K562 (cell line): ENCODE measurements at regions not wholly inside any gene's neighbourhood (a gene's known extent, or its start where the extent isn't known, plus 50 kb on each side); places are given as distances from the start of the nearest gene placed in this dataset.

Experiments used
- CHD2 ChIP-seq: IDR thresholded peaks from 2 replicates; pipeline ENCODE4 v1.6.1; 2011; ENCODE audit warnings: low read depth, low read length
- COPS2 ChIP-seq: fragments of 450-650 bp; conservative IDR thresholded peaks from 2 replicates; pipeline ENCODE4 v1.6.1; 2016; ENCODE audit warnings: mild to moderate bottlenecking, moderate library complexity
- CREB1 ChIP-seq, 2 experiments: sonication (generic) in 1 of 2; formaldehyde crosslinking in 1 of 2; IDR thresholded peaks; 2 replicates each; pipeline versions ENCODE4 v1.6.1 to v1.8.0; 2012 to 2022; ENCODE audit warnings: inconsistent platforms in 1 of 2, mild to moderate bottlenecking in 1 of 2, missing genetic modification reagents in 1 of 2, moderate library complexity in 1 of 2
- ELF4 ChIP-seq: fragments of 450-650 bp; formaldehyde crosslinking; IDR thresholded peaks from 2 replicates; pipeline ENCODE4 v1.4.0; 2022; ENCODE audit warnings: missing genetic modification characterization
- NFE2 ChIP-seq: IDR thresholded peaks from 2 replicates; pipeline ENCODE4 v1.6.1; 2014; ENCODE audit warnings: antibody characterized with exemption, low read depth
- NR2C1 ChIP-seq, 2 experiments: fragments of 450-650 bp; IDR thresholded peaks; 2 replicates each; pipeline ENCODE4 v1.6.1; 2017; ENCODE audit warnings: mild to moderate bottlenecking in 2 of 2, antibody characterized with exemption in 1 of 2, inconsistent platforms in 1 of 2, missing compliant biosample characterization in 1 of 2, missing genetic modification characterization in 1 of 2
- TAF9B ChIP-seq: fragments of 450-650 bp; IDR thresholded peaks from 2 replicates; pipeline ENCODE4 v1.6.1; 2018; ENCODE audit warnings: mild to moderate bottlenecking; ENCODE audit not compliant: partially characterized antibody
- ZNF239 ChIP-seq: fragments of 250-450 bp; sonication (Bioruptor Pico); IDR thresholded peaks from 2 replicates; pipeline ENCODE4 v1.4.0; 2020; ENCODE audit warnings: mild to moderate bottlenecking
- ZNF696 ChIP-seq: fragments of 250-450 bp; sonication (Bioruptor Pico); conservative IDR thresholded peaks from 2 replicates; pipeline ENCODE4 v1.4.0; 2020; ENCODE audit warnings: mild to moderate bottlenecking, moderate library complexity
- TF ChIP-seq, protein P1 (sequence below): fragments of 200-600 bp; sonication (generic); IDR thresholded peaks from one replicate; pipeline ENCODE4 v1.6.1; 2012; ENCODE audit warnings: mild to moderate bottlenecking, low read depth, low read length, inconsistent platforms
- TF ChIP-seq, protein P2 (sequence below): fragments of 450-650 bp; formaldehyde crosslinking; IDR thresholded peaks from 2 replicates; pipeline ENCODE4 v1.4.0; 2020; ENCODE audit warnings: mild to moderate bottlenecking
- TF ChIP-seq, protein P3 (sequence below): sonication (generic); formaldehyde crosslinking; IDR thresholded peaks from 2 replicates; pipeline ENCODE4 v1.8.1; 2023; ENCODE audit warnings: mild to moderate bottlenecking, missing genetic modification reagents, moderate library complexity
- TF ChIP-seq, protein P4 (sequence below): sonication (generic); formaldehyde crosslinking; IDR thresholded peaks from 2 replicates; pipeline ENCODE4 v1.8.1; 2023; ENCODE audit warnings: mild to moderate bottlenecking, missing genetic modification reagents

DNA sequence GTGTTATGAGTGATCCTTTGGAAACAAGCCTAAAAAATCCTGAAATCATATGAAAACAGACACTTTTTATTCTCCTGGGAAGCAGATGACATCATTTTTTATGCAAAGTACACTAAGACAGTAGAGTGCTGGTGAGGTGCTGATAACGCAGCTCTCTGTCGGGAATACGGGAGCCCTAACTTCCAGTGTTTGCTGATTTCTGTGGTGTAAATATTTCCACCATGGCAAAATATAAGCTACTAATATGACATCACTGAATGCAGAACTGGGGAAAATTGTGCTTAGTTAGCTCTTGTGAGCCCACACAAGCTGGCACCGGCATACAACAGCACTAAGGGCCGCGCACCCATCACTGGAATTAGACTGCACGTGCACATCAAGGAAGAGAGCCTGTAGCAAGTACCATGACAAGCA is 82.6 kb downstream of the FAM76B start (continued):
- TF ChIP-seq, protein P1, sequence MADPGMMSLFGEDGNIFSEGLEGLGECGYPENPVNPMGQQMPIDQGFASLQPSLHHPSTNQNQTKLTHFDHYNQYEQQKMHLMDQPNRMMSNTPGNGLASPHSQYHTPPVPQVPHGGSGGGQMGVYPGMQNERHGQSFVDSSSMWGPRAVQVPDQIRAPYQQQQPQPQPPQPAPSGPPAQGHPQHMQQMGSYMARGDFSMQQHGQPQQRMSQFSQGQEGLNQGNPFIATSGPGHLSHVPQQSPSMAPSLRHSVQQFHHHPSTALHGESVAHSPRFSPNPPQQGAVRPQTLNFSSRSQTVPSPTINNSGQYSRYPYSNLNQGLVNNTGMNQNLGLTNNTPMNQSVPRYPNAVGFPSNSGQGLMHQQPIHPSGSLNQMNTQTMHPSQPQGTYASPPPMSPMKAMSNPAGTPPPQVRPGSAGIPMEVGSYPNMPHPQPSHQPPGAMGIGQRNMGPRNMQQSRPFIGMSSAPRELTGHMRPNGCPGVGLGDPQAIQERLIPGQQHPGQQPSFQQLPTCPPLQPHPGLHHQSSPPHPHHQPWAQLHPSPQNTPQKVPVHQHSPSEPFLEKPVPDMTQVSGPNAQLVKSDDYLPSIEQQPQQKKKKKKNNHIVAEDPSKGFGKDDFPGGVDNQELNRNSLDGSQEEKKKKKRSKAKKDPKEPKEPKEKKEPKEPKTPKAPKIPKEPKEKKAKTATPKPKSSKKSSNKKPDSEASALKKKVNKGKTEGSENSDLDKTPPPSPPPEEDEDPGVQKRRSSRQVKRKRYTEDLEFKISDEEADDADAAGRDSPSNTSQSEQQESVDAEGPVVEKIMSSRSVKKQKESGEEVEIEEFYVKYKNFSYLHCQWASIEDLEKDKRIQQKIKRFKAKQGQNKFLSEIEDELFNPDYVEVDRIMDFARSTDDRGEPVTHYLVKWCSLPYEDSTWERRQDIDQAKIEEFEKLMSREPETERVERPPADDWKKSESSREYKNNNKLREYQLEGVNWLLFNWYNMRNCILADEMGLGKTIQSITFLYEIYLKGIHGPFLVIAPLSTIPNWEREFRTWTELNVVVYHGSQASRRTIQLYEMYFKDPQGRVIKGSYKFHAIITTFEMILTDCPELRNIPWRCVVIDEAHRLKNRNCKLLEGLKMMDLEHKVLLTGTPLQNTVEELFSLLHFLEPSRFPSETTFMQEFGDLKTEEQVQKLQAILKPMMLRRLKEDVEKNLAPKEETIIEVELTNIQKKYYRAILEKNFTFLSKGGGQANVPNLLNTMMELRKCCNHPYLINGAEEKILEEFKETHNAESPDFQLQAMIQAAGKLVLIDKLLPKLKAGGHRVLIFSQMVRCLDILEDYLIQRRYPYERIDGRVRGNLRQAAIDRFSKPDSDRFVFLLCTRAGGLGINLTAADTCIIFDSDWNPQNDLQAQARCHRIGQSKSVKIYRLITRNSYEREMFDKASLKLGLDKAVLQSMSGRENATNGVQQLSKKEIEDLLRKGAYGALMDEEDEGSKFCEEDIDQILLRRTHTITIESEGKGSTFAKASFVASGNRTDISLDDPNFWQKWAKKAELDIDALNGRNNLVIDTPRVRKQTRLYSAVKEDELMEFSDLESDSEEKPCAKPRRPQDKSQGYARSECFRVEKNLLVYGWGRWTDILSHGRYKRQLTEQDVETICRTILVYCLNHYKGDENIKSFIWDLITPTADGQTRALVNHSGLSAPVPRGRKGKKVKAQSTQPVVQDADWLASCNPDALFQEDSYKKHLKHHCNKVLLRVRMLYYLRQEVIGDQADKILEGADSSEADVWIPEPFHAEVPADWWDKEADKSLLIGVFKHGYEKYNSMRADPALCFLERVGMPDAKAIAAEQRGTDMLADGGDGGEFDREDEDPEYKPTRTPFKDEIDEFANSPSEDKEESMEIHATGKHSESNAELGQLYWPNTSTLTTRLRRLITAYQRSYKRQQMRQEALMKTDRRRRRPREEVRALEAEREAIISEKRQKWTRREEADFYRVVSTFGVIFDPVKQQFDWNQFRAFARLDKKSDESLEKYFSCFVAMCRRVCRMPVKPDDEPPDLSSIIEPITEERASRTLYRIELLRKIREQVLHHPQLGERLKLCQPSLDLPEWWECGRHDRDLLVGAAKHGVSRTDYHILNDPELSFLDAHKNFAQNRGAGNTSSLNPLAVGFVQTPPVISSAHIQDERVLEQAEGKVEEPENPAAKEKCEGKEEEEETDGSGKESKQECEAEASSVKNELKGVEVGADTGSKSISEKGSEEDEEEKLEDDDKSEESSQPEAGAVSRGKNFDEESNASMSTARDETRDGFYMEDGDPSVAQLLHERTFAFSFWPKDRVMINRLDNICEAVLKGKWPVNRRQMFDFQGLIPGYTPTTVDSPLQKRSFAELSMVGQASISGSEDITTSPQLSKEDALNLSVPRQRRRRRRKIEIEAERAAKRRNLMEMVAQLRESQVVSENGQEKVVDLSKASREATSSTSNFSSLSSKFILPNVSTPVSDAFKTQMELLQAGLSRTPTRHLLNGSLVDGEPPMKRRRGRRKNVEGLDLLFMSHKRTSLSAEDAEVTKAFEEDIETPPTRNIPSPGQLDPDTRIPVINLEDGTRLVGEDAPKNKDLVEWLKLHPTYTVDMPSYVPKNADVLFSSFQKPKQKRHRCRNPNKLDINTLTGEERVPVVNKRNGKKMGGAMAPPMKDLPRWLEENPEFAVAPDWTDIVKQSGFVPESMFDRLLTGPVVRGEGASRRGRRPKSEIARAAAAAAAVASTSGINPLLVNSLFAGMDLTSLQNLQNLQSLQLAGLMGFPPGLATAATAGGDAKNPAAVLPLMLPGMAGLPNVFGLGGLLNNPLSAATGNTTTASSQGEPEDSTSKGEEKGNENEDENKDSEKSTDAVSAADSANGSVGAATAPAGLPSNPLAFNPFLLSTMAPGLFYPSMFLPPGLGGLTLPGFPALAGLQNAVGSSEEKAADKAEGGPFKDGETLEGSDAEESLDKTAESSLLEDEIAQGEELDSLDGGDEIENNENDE, result no peak
- TF ChIP-seq NR2C1 (IDR thresholded peaks at IDR 0.05), result no peak
- TF ChIP-seq NR2C1 (tag; IDR thresholded peaks at IDR 0.05), result no peak
- TF ChIP-seq TAF9B, result no peak
- no peak for TF ChIP-seq COPS2
- TF ChIP-seq NFE2, result no peak
- TF ChIP-seq, protein P2, sequence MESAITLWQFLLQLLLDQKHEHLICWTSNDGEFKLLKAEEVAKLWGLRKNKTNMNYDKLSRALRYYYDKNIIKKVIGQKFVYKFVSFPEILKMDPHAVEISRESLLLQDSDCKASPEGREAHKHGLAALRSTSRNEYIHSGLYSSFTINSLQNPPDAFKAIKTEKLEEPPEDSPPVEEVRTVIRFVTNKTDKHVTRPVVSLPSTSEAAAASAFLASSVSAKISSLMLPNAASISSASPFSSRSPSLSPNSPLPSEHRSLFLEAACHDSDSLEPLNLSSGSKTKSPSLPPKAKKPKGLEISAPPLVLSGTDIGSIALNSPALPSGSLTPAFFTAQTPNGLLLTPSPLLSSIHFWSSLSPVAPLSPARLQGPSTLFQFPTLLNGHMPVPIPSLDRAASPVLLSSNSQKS (CRISPR knock-in tag), result no peak
- TF ChIP-seq ZNF696 (CRISPR knock-in tag), result no peak
- TF ChIP-seq ELF4, result no peak
- TF ChIP-seq ZNF239 (CRISPR knock-in tag), result no peak
- TF ChIP-seq, protein P3, sequence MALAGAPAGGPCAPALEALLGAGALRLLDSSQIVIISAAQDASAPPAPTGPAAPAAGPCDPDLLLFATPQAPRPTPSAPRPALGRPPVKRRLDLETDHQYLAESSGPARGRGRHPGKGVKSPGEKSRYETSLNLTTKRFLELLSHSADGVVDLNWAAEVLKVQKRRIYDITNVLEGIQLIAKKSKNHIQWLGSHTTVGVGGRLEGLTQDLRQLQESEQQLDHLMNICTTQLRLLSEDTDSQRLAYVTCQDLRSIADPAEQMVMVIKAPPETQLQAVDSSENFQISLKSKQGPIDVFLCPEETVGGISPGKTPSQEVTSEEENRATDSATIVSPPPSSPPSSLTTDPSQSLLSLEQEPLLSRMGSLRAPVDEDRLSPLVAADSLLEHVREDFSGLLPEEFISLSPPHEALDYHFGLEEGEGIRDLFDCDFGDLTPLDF (CRISPR knock-in tag), result no peak
- 0 out of 2 replicates have a peak, but pooled peaks have one; percentile 17 for TF ChIP-seq CHD2
- peak; percentile 38; the same call in 1 of the 2 replicates for TF ChIP-seq CREB1 (IDR thresholded peaks at IDR 0.05)
- TF ChIP-seq CREB1 (CRISPR knock-in tag; IDR thresholded peaks at IDR 0.05), result 0 out of 2 replicates have a peak, but pooled peaks have one; percentile 22
- TF ChIP-seq, protein P4, sequence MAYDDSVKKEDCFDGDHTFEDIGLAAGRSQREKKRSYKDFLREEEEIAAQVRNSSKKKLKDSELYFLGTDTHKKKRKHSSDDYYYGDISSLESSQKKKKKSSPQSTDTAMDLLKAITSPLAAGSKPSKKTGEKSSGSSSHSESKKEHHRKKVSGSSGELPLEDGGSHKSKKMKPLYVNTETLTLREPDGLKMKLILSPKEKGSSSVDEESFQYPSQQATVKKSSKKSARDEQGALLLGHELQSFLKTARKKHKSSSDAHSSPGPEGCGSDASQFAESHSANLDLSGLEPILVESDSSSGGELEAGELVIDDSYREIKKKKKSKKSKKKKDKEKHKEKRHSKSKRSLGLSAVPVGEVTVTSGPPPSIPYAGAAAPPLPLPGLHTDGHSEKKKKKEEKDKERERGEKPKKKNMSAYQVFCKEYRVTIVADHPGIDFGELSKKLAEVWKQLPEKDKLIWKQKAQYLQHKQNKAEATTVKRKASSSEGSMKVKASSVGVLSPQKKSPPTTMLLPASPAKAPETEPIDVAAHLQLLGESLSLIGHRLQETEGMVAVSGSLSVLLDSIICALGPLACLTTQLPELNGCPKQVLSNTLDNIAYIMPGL (CRISPR knock-in tag), result no peak
